ENCODE measurements at regions not wholly inside any gene's neighbourhood (a gene's known extent, or its start where the extent isn't known, plus 50 kb on each side); places are given as distances from the start of the nearest gene placed in this dataset.
"Not testable (repeated sequence)": the region's sequence is repeated elsewhere in the genome, so short reads cannot be mapped to it uniquely, and the experiment has no call there.

DNA sequence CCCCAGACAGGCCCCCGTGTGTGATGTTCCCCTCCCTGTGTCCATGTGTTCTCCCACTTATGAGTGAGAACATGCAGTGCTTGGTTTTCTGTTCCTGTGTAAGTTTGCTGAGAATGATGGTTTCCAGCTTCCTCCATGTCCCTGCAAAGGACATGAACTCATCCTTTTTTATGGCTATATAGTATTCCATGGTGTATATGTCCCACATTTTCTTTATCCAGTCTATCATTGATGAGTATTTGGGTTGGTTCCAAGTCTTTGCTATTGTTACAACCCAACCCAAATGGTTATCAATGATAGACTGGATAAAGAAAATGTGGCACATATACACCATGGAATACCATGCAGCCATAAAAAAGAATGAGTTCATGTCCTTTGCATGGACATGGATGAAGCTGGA, 184.5 kb downstream of the PDCD6IP start:
- not testable (repeated sequence) for H3K9me3 Mint-ChIP-seq, H3K4me3 Mint-ChIP-seq, H3K36me3 Mint-ChIP-seq, H3K4me1 Mint-ChIP-seq, H3K27ac Mint-ChIP-seq, ATAC-seq, H3K27me3 Mint-ChIP-seq

GRCh38 chr3:33989229-33989628, 190.8 kb downstream of the PDCD6IP start:
- Mint-ChIP-seq H3K36me3 (no peaks in the 10 kb centered on the region), H3K27me3 (peaks cover 42% of the 10 kb centered on the region), H3K4me3 (no peak overlapping the region), H3K9me3 (no peaks in the 10 kb centered on the region), H3K27ac (no peak overlapping the region), H3K4me1 (no peaks in the 10 kb centered on the region)
- ATAC-seq, result no peak

DNA sequence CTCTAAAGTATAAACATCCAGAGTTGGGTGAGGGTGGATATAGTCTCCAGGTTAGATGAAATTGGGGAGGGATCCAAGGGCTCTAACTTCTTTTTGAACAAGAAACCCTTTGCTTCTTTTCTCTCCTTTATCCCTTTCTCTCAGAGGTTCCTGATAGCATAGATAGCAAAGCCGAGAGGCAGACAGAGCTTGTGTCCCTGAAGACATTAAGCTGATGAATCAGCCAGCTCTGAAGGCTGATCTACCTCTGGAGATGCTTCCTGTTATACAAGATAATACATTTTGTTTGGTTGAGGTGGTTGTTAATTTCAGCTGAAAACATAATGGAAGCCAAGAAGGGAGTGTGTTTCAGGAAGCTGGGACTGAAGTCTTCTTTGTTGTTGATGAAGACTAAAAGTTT, 193.2 kb downstream of the PDCD6IP start:
- Mint-ChIP-seq H3K4me3 (no peak overlapping the region), H3K9me3 (peaks cover 8% of the 10 kb centered on the region), H3K4me1 (no peaks in the 10 kb centered on the region), H3K36me3 (no peaks in the 10 kb centered on the region), H3K27ac (no peak overlapping the region), H3K27me3 (peaks cover 42% of the 10 kb centered on the region)
- no peak for ATAC-seq

DNA sequence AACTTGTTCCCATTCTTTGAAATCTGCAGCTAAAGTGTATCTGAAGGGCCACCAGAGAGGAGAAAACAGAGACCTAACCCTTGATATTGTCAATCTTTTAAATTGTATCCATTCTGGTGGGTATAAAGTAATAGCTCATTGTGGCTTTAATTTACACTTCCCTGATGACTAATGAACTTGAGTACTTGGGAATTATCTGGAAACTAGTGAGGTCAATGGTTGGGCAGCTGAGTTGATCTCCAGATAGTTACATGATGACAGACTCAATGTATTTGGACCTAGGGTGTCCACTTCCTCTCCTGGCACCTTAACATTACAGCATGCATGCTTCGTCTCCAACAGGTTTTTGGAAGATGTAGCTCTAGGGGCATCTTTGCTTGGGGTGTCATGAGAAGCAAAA, 195.2 kb downstream of the PDCD6IP start:
- Mint-ChIP-seq H3K27ac (no peak overlapping the region), H3K36me3 (no peaks in the 10 kb centered on the region), H3K9me3 (peaks cover 8% of the 10 kb centered on the region), H3K4me3 (no peak overlapping the region), H3K4me1 (no peaks in the 10 kb centered on the region), H3K27me3 (peaks cover 27% of the 10 kb centered on the region)
- no peak for ATAC-seq

- H3K4me1 Mint-ChIP-seq, result no peaks in the 10 kb centered on the region
- H3K9me3 Mint-ChIP-seq, result peaks cover 8% of the 10 kb centered on the region
- no peak for ATAC-seq
- no peak overlapping the region for H3K4me3 Mint-ChIP-seq
- H3K36me3 Mint-ChIP-seq, result no peaks in the 10 kb centered on the region
- no peak overlapping the region for H3K27ac Mint-ChIP-seq
- peaks cover 20% of the 10 kb centered on the region for H3K27me3 Mint-ChIP-seq
Measured at GRCh38 chr3:33994568-33994967, 196.1 kb downstream of the PDCD6IP start.

DNA sequence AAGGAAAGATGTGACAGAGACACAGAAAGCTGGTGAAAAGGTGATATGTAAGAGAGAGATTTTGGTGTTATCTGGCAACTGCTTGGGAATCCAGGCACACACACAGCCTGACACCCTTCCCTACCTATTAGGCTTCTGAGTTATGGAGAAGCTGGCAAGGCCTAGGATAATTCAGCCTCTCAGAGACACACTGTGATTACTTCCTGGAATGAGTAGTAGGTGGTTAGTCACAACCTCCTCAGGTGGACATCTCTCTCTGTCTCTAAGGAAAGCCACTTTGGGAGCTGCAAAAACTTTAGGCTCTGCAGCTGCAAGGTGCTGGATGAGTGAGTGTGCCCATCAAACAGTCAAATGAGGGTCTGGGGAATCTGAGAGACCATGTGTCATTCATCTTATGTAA, 201.9 kb downstream of the PDCD6IP start:
- Mint-ChIP-seq H3K36me3 (no peaks in the 10 kb centered on the region), H3K4me1 (no peaks in the 10 kb centered on the region), H3K27me3 (no peaks in the 10 kb centered on the region), H3K4me3 (no peak overlapping the region), H3K27ac (no peak overlapping the region), H3K9me3 (peaks cover 4% of the 10 kb centered on the region)
- peak; percentile 31 for ATAC-seq

GRCh38 chr3:34001022-34001421, 202.6 kb downstream of the PDCD6IP start:
- H3K27me3 Mint-ChIP-seq, result no peaks in the 10 kb centered on the region
- no peak overlapping the region for H3K4me3 Mint-ChIP-seq
- no peaks in the 10 kb centered on the region for H3K4me1 Mint-ChIP-seq
- H3K9me3 Mint-ChIP-seq, result peaks cover 4% of the 10 kb centered on the region
- no peak overlapping the region for H3K27ac Mint-ChIP-seq
- H3K36me3 Mint-ChIP-seq, result no peaks in the 10 kb centered on the region
- no peak for ATAC-seq

- H3K4me3 Mint-ChIP-seq, result no peak overlapping the region
- no peak for ATAC-seq
- no peaks in the 10 kb centered on the region for H3K4me1 Mint-ChIP-seq
- H3K36me3 Mint-ChIP-seq, result no peaks in the 10 kb centered on the region
- H3K27me3 Mint-ChIP-seq, result no peaks in the 10 kb centered on the region
- H3K27ac Mint-ChIP-seq, result no peak overlapping the region
- H3K9me3 Mint-ChIP-seq, result no peaks in the 10 kb centered on the region
Measured at GRCh38 chr3:34001990-34002389, 203.6 kb downstream of the PDCD6IP start.

DNA sequence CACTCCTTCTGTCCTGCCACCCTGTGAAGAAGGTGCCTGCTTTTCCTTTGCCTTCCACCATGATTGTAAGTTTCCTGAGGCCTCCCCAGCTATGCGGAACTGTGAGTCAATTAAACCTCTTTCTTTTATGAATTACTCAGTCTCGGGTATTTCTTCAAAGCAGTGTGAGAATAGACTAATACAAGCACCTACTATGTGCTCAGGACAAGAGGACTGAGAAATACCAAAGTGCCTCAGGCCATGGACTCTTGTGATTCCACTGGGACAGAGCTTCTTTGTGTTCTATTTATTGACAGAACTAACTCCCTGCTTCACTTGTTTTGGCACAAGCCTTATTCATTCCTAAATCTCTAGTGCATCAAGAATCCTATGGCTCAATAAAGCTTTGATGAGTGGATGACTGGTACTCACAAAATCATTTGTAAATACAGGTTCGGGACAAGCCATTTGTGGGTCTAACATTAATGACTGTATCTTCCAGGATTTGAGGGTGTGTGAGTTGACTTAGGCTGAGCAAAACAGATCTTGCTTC, 204.2 kb downstream of the PDCD6IP start:
- no peak for ATAC-seq
- H3K27ac Mint-ChIP-seq, result no peak overlapping the region
- H3K36me3 Mint-ChIP-seq, result no peaks in the 10 kb centered on the region
- H3K4me1 Mint-ChIP-seq, result no peaks in the 10 kb centered on the region
- H3K4me3 Mint-ChIP-seq, result no peak overlapping the region
- H3K9me3 Mint-ChIP-seq, result no peaks in the 10 kb centered on the region
- no peaks in the 10 kb centered on the region for H3K27me3 Mint-ChIP-seq

DNA sequence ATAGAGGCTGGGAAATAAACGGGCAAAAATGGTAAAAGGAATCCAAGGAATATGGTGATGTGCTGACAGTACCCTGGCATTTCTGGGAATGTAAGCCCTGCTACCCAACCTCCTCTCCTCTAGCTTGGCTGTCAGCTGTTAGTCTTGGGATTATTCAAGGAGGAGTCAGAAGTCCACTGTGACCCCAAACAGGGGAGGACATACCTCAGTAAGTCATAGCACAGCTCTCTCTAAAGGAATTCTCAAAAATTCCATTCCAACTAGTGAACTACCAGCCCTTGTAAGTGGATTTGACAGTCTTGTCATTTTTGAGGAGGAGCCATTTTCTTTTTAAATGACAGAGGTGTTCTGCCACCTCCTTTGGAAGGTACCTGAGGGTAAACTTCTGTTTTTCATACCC, 207.5 kb downstream of the PDCD6IP start:
- Mint-ChIP-seq H3K27ac (no peak overlapping the region), H3K9me3 (no peaks in the 10 kb centered on the region), H3K27me3 (no peaks in the 10 kb centered on the region), H3K36me3 (no peaks in the 10 kb centered on the region), H3K4me1 (peaks cover 6% of the 10 kb centered on the region), H3K4me3 (no peak overlapping the region)
- ATAC-seq, result no peak

DNA sequence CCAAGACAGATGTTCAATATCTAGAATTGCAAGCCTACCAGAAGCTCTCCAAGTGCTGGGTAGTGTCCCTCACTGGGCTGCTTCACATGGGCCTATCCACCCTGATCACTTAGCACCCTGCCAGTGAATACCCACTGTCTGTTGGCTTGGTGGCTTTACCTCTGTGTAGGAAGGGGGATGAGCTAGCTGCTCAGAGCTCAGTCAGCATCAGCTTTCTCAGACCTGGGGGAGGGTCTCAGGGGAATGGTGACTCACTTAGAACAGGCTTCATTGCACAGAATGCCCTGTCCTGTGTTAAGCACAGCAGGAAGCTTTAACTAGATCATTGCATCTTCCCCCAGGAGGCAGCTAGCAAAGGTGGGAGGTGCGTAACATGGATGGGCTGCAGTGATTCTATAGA, 209.8 kb downstream of the PDCD6IP start:
- no peaks in the 10 kb centered on the region for H3K27me3 Mint-ChIP-seq
- peak; percentile 76 for ATAC-seq
- no peak overlapping the region for H3K4me3 Mint-ChIP-seq
- no peak overlapping the region for H3K27ac Mint-ChIP-seq
- no peaks in the 10 kb centered on the region for H3K9me3 Mint-ChIP-seq
- peaks cover 6% of the 10 kb centered on the region for H3K4me1 Mint-ChIP-seq
- H3K36me3 Mint-ChIP-seq, result no peaks in the 10 kb centered on the region

DNA sequence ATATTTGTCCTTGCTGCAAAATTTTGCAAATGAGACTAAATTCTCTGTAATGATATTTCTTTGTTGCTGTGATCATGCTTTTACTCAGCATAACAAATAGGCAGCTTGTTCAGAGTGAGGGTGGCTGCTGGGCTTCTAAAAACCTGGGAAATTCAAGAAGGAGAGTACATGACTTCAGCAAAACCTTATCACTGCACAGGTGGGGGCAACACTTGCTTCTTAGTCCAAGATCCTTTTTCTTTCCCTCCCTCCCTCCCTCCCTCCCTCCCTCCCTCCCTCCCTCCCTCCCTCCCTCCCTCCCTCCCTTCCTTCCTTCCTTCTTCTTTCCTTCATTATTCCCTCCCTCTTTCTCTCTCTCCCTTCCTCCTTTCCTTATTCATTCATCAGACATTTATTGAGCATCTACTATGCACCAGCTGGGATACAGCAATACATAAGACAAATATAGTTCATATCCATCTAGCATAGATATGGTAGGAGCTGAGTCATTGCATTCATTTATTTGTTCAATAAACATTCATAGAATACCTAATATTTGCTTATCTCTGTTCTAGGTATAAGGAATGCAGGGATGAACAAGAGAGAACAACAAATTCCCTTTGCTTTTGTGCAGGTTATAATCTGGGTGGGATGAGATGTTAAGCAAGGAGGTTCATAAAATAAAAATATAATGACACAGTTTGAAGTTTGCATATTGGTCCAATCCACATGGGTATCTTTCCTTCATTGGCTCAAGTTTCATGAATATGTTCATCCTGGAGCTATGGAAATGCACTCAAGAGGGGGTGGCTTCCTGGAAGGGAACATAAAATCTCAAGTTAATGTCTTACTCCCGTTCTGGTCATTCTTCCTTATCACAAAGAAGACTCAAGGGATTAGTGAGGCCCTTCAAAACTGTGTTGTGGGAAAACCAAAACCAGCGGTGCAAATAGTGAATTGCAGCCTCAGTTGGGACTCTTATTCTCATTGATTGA, 210.7 kb downstream of the PDCD6IP start:
- no peak for ATAC-seq
- no peaks in the 10 kb centered on the region for H3K27me3 Mint-ChIP-seq
- H3K36me3 Mint-ChIP-seq, result no peaks in the 10 kb centered on the region

GRCh38 chr3:34011171-34012101, 213.0 kb downstream of the PDCD6IP start:
- no peak overlapping the region for H3K4me3 Mint-ChIP-seq
- H3K27ac Mint-ChIP-seq, result no peak overlapping the region
- no peaks in the 10 kb centered on the region for H3K9me3 Mint-ChIP-seq
- peaks cover 6% of the 10 kb centered on the region for H3K4me1 Mint-ChIP-seq
- ATAC-seq, result no peak
- H3K36me3 Mint-ChIP-seq, result no peaks in the 10 kb centered on the region
- H3K27me3 Mint-ChIP-seq, result no peaks in the 10 kb centered on the region

More for the DNA sequence above, 210.7 kb downstream of the PDCD6IP start:
- Mint-ChIP-seq H3K4me1 (peaks cover 6% of the 10 kb centered on the region), H3K4me3 (no peak overlapping the region), H3K27ac (no peak overlapping the region), H3K9me3 (no peaks in the 10 kb centered on the region)

DNA sequence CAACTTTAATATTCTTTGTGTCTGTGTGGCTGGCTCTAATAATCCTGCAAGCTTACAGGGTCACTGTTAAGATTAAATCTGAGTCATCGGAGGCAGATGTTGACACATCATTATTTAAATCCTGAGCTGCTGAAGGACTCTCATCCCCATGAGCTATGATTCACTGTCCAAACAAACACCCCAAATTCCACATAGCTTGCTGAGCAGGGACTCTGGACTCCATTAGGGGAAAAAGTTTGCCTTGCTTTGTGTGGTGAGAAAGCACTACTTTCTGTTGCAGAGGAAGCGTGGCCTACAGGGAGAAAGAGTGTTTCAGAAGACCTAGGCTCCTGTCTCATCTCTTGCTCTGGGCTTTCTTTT, 213.7 kb downstream of the PDCD6IP start:
- ATAC-seq, result no peak
- Mint-ChIP-seq H3K4me3 (no peak overlapping the region), H3K36me3 (no peaks in the 10 kb centered on the region), H3K4me1 (peaks cover 6% of the 10 kb centered on the region), H3K9me3 (no peaks in the 10 kb centered on the region), H3K27me3 (no peaks in the 10 kb centered on the region), H3K27ac (no peak overlapping the region)

- Mint-ChIP-seq H3K4me3 (no peak overlapping the region), H3K36me3 (no peaks in the 10 kb centered on the region), H3K27ac (no peak overlapping the region), H3K4me1 (peaks cover 6% of the 10 kb centered on the region), H3K9me3 (no peaks in the 10 kb centered on the region), H3K27me3 (peaks cover 16% of the 10 kb centered on the region)
- ATAC-seq, result no peak
Measured at GRCh38 chr3:34013818-34014570, 215.6 kb downstream of the PDCD6IP start.
